MM.1S (cell line): ENCODE measurements at regions not wholly inside any gene's neighbourhood (a gene's known extent, or its start where the extent isn't known, plus 50 kb on each side); places are given as distances from the start of the nearest gene placed in this dataset.

Experiments
- DNase-seq: peaks from one replicate; pipeline ENCODE4 v3.0.0-alpha.2; 2015
- H2AFZ ChIP-seq: fragments of 300-600 bp; sonication (generic); 2 replicates; pipeline ENCODE4 v1.6.0; 2016; ENCODE audit warnings: antibody characterized with exemption, low read length
- H3F3A ChIP-seq: fragments of 300-600 bp; sonication (generic); 2 replicates; pipeline ENCODE4 v1.6.1; 2016; ENCODE audit warnings: mild to moderate bottlenecking, antibody characterized with exemption, low read length, moderate library complexity, mixed read lengths; ENCODE audit not compliant: insufficient read depth
- H3K27ac ChIP-seq: fragments of 300-600 bp; sonication (generic); 2 replicates; pipeline ENCODE4 v1.5.1; 2016; ENCODE audit warnings: mild to moderate bottlenecking, low read length
- H3K27me3 ChIP-seq: fragments of 300-600 bp; sonication (generic); replicated peaks from 2 replicates; pipeline ENCODE4 v1.6.0; 2016; ENCODE audit warnings: low read length; ENCODE audit not compliant: insufficient read depth
- H3K36me3 ChIP-seq: fragments of 300-600 bp; sonication (generic); replicated peaks from 2 replicates; pipeline ENCODE4 v1.6.1; 2016; ENCODE audit warnings: mild to moderate bottlenecking, low read length, mixed read lengths; ENCODE audit not compliant: insufficient read depth
- H3K4me1 ChIP-seq: fragments of 300-600 bp; sonication (generic); 2 replicates; pipeline ENCODE4 v1.6.1; 2016; ENCODE audit warnings: low read length, mixed read lengths
- H3K4me2 ChIP-seq: fragments of 300-600 bp; sonication (generic); 2 replicates; pipeline ENCODE4 v1.6.0; 2016; ENCODE audit warnings: low read depth, low read length
- H3K4me3 ChIP-seq: fragments of 300-600 bp; sonication (generic); 2 replicates; pipeline ENCODE4 v1.5.1; 2016; ENCODE audit warnings: low read length, mixed read lengths
- H3K79me2 ChIP-seq: fragments of 300-600 bp; sonication (generic); 2 replicates; pipeline ENCODE4 v1.6.1; 2016; ENCODE audit warnings: mixed run types, low read length, mixed read lengths
- H3K9ac ChIP-seq: fragments of 300-600 bp; sonication (generic); 2 replicates; pipeline ENCODE4 v1.6.1; 2016; ENCODE audit warnings: low read length, mixed read lengths
- H3K9me2 ChIP-seq: fragments of 300-600 bp; sonication (generic); replicated peaks from 2 replicates; pipeline ENCODE4 v1.6.1; 2016; ENCODE audit warnings: mild to moderate bottlenecking, low read length, mixed read lengths; ENCODE audit not compliant: insufficient read depth
- H3K9me3 ChIP-seq: fragments of 300-600 bp; sonication (generic); replicated peaks from 2 replicates; pipeline ENCODE4 v1.6.1; 2016; ENCODE audit warnings: mild to moderate bottlenecking, low read length, mixed read lengths; ENCODE audit not compliant: insufficient read depth
- H4K20me1 ChIP-seq: fragments of 300-600 bp; sonication (generic); 2 replicates; pipeline ENCODE4 v1.6.1; 2016; ENCODE audit warnings: mild to moderate bottlenecking, low read length, moderate library complexity, mixed read lengths; ENCODE audit not compliant: insufficient read depth
- EZH2 ChIP-seq: fragments of 300-600 bp; sonication (generic); optimal IDR thresholded peaks from 2 replicates; pipeline ENCODE3; 2017; ENCODE audit warnings: low read depth, mild to moderate bottlenecking, antibody characterized with exemption, low read length, mixed read lengths
- EZH2phosphoT487 ChIP-seq: fragments of 300-600 bp; sonication (generic); IDR thresholded peaks from 2 replicates; pipeline ENCODE4 v1.6.1; 2018; ENCODE audit warnings: antibody characterized with exemption, low read length
- TF ChIP-seq, protein P1 (sequence below): fragments of 300-600 bp; sonication (generic); IDR thresholded peaks from 2 replicates; pipeline ENCODE4 v1.5.1; 2016; ENCODE audit warnings: antibody characterized with exemption, low read length, mixed read lengths

DNA sequence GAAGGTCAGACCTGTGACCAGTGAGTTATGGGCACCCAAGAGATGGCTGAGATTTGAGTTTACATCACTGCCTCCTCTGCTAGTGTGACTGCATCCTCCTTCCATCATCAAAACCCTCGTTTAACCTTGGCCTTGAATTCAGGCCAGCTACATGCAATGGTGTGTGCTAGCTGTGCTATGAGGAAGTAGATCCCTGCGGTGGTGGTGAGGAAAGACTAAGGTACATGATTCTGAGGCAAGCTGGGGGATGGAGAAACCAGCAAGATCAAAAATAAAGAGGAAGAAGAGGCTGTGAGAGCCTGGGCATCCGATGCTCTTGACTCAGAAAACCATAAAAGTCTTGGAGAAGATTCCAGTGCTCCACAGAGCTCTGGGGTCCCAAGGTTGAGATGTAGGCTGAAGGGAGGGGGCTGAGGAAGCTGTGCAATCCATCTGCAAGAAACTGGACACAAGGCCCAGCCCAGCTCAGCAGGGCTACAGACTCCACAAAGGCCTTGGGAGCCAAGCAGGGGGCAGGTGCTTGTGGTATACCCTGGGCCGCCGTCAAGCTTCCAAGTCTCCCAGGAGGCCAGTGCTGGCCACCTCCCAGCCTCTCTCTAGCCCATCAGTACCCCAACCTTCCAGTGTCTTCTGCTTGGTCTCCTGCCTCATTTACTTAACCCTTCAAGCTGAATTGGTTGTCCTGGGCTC, 774.8 kb downstream of the VRK1 start:
- Histone ChIP-seq H3F3A (no peaks in the 10 kb centered on the region), H3K36me3 (no peaks in the 10 kb centered on the region), H4K20me1 (no peaks in the 10 kb centered on the region), H3K9me2 (no peaks in the 10 kb centered on the region), H3K79me2 (no peaks in the 10 kb centered on the region), H3K4me1 (no peaks in the 10 kb centered on the region), H3K9me3 (no peaks in the 10 kb centered on the region), H3K27me3 (no peaks in the 10 kb centered on the region), H3K27ac (no peak overlapping the region), H3K4me3 (no peak overlapping the region), H3K4me2 (no peak overlapping the region), H3K9ac (no peak overlapping the region), H2AFZ (no peak overlapping the region)
- no peak for DNase-seq
- TF ChIP-seq, protein P1, sequence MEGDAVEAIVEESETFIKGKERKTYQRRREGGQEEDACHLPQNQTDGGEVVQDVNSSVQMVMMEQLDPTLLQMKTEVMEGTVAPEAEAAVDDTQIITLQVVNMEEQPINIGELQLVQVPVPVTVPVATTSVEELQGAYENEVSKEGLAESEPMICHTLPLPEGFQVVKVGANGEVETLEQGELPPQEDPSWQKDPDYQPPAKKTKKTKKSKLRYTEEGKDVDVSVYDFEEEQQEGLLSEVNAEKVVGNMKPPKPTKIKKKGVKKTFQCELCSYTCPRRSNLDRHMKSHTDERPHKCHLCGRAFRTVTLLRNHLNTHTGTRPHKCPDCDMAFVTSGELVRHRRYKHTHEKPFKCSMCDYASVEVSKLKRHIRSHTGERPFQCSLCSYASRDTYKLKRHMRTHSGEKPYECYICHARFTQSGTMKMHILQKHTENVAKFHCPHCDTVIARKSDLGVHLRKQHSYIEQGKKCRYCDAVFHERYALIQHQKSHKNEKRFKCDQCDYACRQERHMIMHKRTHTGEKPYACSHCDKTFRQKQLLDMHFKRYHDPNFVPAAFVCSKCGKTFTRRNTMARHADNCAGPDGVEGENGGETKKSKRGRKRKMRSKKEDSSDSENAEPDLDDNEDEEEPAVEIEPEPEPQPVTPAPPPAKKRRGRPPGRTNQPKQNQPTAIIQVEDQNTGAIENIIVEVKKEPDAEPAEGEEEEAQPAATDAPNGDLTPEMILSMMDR, result no peak
- no peak for TF ChIP-seq EZH2phosphoT487
- no peak for TF ChIP-seq EZH2

DNA sequence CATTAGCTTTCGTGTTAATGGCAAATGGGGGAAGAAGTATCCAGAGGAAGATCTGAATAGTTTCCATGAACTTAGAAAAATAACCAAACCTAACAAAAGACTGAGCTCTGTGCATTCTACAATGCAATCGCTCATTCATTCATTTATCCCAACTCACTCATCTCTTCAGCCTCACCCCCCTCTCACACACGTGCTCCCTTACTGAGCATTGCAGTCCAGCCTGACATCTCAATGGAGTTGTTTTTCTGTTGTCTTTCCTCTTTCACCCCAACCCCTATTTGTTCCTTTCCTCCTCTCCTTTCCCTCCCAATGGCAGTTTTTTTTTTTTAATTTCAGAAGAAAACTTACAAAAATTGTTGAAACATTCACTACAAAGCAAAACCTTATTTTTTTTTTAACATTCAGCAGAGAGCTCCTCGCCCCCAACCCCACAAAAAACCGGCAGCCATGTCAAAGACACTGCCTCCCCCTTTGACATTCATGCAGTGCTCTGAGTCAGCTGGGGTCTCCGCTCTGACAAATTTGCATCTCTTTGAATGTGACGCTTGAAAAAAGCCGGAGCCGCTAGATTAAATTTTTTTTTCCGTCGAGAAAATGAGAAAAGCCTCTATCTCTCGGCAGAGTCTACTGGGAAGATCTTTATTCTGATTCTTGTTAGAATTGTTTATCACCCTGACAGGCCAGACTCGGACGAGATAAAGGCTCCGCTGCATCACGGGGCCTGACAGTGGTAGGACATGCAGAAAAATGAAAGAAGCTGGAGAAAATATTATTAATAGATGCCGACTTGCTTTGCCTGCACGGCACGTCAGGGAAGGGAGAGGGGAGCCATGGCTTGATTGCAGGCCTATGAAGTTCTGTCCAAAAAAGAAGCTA, 775.6 kb downstream of the VRK1 start:
- Histone ChIP-seq H3K4me2 (no peak overlapping the region), H3K9me2 (no peaks in the 10 kb centered on the region), H4K20me1 (no peaks in the 10 kb centered on the region), H3K27me3 (no peaks in the 10 kb centered on the region), H3K79me2 (no peaks in the 10 kb centered on the region), H3K27ac (no peak overlapping the region), H3K9ac (no peak overlapping the region), H3K9me3 (no peaks in the 10 kb centered on the region), H3K4me3 (no peak overlapping the region), H2AFZ (no peak overlapping the region), H3K4me1 (no peaks in the 10 kb centered on the region), H3F3A (no peaks in the 10 kb centered on the region), H3K36me3 (no peaks in the 10 kb centered on the region)
- no peak for DNase-seq
- TF ChIP-seq, protein P1, result no peak
- TF ChIP-seq EZH2 (no peak), EZH2phosphoT487 (no peak)

DNA sequence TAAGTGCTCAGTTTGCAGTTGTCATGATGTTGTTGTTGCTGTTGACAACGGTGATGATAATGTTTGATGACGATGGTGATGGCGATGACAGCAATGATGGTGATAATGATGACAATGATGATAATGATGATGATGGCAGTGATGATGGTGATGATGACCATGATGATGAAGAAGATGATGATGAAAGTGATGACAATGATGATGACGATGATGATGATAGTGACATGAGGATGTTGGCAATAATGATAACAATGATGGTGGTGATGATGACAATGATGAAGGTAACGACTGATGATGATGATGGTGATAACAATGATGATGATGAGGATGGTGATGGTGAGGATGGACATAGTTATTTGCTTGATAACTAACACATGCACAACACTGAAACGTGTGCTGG, 778.5 kb downstream of the VRK1 start:
- TF ChIP-seq EZH2 (no peak), EZH2phosphoT487 (no peak)
- TF ChIP-seq, protein P1, result no peak

More for the DNA sequence above, 778.5 kb downstream of the VRK1 start:
- no peaks in the 10 kb centered on the region for H4K20me1 ChIP-seq
- H3K4me3 ChIP-seq, result no peak overlapping the region
- H3K9ac ChIP-seq, result no peak overlapping the region
- H3K9me2 ChIP-seq, result no peaks in the 10 kb centered on the region
- H3K27ac ChIP-seq, result no peak overlapping the region
- H3K27me3 ChIP-seq, result no peaks in the 10 kb centered on the region
- no peaks in the 10 kb centered on the region for H3K79me2 ChIP-seq
- no peaks in the 10 kb centered on the region for H3K4me1 ChIP-seq
- H2AFZ ChIP-seq, result no peak overlapping the region
- no peaks in the 10 kb centered on the region for H3F3A ChIP-seq
- H3K36me3 ChIP-seq, result no peaks in the 10 kb centered on the region
- no peak for DNase-seq
- H3K4me2 ChIP-seq, result no peak overlapping the region
- H3K9me3 ChIP-seq, result no peaks in the 10 kb centered on the region
